SU-DHL-6 (cell line): ENCODE measurements at regions not wholly inside any gene's neighbourhood (a gene's known extent, or its start where the extent isn't known, plus 50 kb on each side); places are given as distances from the start of the nearest gene placed in this dataset.

Source experiments
- H2AFZ ChIP-seq: fragments of 200-600 bp; sonication (generic); 2 replicates; pipeline ENCODE4 v1.6.1; 2014; ENCODE audit warnings: low read depth, mild to moderate bottlenecking, moderate library complexity, mixed read lengths, antibody characterized with exemption, low read length; ENCODE audit not compliant: severe bottlenecking
- H3F3A ChIP-seq: fragments of 200-600 bp; shearing (Covaris generic); 2 replicates; pipeline ENCODE4 v1.6.0; 2016; ENCODE audit warnings: antibody characterized with exemption, mild to moderate bottlenecking; ENCODE audit not compliant: insufficient read depth
- H3K27ac ChIP-seq: fragments of 200-600 bp; sonication (generic); 2 replicates; pipeline ENCODE4 v1.5.1; 2016; ENCODE audit warnings: low read depth, mild to moderate bottlenecking, low read length, moderate library complexity, mixed read lengths
- H3K27me3 ChIP-seq: fragments of 200-600 bp; sonication (generic), shearing (Covaris generic); 2 replicates; pipeline ENCODE4 v1.6.0; 2014; ENCODE audit warnings: mild to moderate bottlenecking, low read length
- H3K36me3 ChIP-seq: fragments of 200-600 bp; sonication (generic); 2 replicates; pipeline ENCODE4 v1.6.1; 2014; ENCODE audit warnings: mild to moderate bottlenecking, low read length, mixed read lengths
- H3K4me2 ChIP-seq: fragments of 300-600, 200-600 bp; shearing (Covaris generic), sonication (generic); 2 replicates; pipeline ENCODE4 v1.6.0; 2014; ENCODE audit warnings: low read length, low read depth, mild to moderate bottlenecking; ENCODE audit not compliant: poor library complexity, severe bottlenecking
- H3K4me3 ChIP-seq: fragments of 200-600 bp; sonication (generic); 2 replicates; pipeline ENCODE4 v1.5.1; 2014; ENCODE audit warnings: antibody characterized with exemption, low read length, mild to moderate bottlenecking, mixed read lengths; ENCODE audit not compliant: insufficient read depth, poor library complexity, severe bottlenecking
- H3K79me2 ChIP-seq: fragments of 200-600 bp; sonication (generic); 2 replicates; pipeline ENCODE4 v1.6.1; 2014; ENCODE audit warnings: mild to moderate bottlenecking, low read length, moderate library complexity; ENCODE audit not compliant: insufficient read depth
- H3K9ac ChIP-seq: fragments of 200-600 bp; sonication (generic); 2 replicates; pipeline ENCODE4 v1.7.0; 2014; ENCODE audit warnings: mild to moderate bottlenecking, low read length
- H3K9me2 ChIP-seq: fragments of 200-600 bp; sonication (generic); replicated peaks from 2 replicates; pipeline ENCODE4 v1.6.1; 2014; ENCODE audit warnings: low read length; ENCODE audit not compliant: insufficient read depth
- H3K9me3 ChIP-seq: fragments of 200-600 bp; sonication (generic); 2 replicates; pipeline ENCODE4 v1.6.1; 2014; ENCODE audit warnings: low read length, mixed read lengths; ENCODE audit not compliant: insufficient read depth
- H4K20me1 ChIP-seq: fragments of 200-600 bp; sonication (generic); 2 replicates; pipeline ENCODE4 v1.6.1; 2014; ENCODE audit warnings: low read depth, mild to moderate bottlenecking, antibody characterized with exemption, low read length, moderate library complexity, mixed read lengths
- EZH2phosphoT487 ChIP-seq: fragments of 200-600 bp; sonication (generic), shearing (Covaris generic); conservative IDR thresholded peaks from 2 replicates; pipeline ENCODE4 v1.6.1; 2018; ENCODE audit warnings: mild to moderate bottlenecking, antibody characterized with exemption, low read length, moderate library complexity, mixed read lengths
- TF ChIP-seq, protein P1 (sequence below): fragments of 200-600 bp; sonication (generic); IDR thresholded peaks from one replicate; pipeline ENCODE4 v1.5.1; 2017; ENCODE audit warnings: antibody characterized with exemption, mild to moderate bottlenecking, low read length, moderate library complexity; ENCODE audit not compliant: insufficient read depth, poor library complexity, severe bottlenecking

DNA sequence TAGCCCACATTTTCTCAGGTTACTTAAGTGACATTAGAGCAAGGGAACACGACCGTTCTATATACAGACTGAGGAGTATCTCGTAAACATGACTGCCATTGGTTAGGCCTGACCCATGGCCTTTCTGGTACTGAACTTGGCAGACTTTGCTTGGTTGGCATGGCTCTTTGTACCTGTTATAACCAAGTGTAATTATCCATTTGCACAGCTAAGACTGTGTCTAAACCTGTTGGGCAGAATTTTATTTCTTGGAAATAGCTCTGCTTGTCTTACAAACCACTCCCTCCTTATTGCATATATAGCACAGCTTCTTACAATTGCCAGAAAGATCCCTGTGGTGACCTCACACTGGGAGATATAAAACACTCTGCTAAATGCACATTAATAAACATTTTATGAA lies 106.9 kb downstream of the P2RY1 start:
- Histone ChIP-seq H3K9ac (no peak overlapping the region), H3K4me2 (no peak overlapping the region), H3K27me3 (no peaks in the 10 kb centered on the region), H3K36me3 (no peaks in the 10 kb centered on the region), H3K4me3 (no peak overlapping the region), H2AFZ (no peak overlapping the region), H3K27ac (no peak overlapping the region), H3K9me3 (no peaks in the 10 kb centered on the region), H3K79me2 (no peaks in the 10 kb centered on the region), H3K9me2 (no peaks in the 10 kb centered on the region), H4K20me1 (no peaks in the 10 kb centered on the region), H3F3A (no peaks in the 10 kb centered on the region)
- TF ChIP-seq EZH2phosphoT487: no peak
- TF ChIP-seq, protein P1, sequence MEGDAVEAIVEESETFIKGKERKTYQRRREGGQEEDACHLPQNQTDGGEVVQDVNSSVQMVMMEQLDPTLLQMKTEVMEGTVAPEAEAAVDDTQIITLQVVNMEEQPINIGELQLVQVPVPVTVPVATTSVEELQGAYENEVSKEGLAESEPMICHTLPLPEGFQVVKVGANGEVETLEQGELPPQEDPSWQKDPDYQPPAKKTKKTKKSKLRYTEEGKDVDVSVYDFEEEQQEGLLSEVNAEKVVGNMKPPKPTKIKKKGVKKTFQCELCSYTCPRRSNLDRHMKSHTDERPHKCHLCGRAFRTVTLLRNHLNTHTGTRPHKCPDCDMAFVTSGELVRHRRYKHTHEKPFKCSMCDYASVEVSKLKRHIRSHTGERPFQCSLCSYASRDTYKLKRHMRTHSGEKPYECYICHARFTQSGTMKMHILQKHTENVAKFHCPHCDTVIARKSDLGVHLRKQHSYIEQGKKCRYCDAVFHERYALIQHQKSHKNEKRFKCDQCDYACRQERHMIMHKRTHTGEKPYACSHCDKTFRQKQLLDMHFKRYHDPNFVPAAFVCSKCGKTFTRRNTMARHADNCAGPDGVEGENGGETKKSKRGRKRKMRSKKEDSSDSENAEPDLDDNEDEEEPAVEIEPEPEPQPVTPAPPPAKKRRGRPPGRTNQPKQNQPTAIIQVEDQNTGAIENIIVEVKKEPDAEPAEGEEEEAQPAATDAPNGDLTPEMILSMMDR: no peak

DNA sequence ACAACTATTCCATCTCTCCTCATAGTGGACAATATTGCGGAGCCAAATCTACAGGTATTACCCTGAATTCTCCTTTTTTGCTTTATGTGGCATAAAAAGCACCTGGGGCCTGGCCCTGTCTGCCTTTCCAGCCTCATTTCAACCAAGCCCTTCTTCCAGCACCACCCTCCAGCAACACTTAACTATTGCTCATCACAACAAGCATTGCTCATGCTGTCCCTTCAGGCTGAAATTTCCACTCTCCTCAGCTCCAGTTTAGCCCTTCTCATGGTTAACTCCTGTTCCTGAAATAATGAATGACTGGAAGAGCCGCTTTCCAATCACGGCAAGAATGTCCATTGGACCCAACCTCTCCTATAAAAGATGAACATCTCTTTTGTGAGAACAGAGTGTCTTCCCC lies 107.4 kb downstream of the P2RY1 start:
- no peaks in the 10 kb centered on the region for H3K79me2 ChIP-seq
- no peaks in the 10 kb centered on the region for H3K9me2 ChIP-seq
- no peak overlapping the region for H3K4me3 ChIP-seq
- H3K36me3 ChIP-seq: no peaks in the 10 kb centered on the region
- H3K4me2 ChIP-seq: no peak overlapping the region
- H4K20me1 ChIP-seq: no peaks in the 10 kb centered on the region
- H3K9ac ChIP-seq: no peak overlapping the region
- no peaks in the 10 kb centered on the region for H3K27me3 ChIP-seq
- no peaks in the 10 kb centered on the region for H3K9me3 ChIP-seq
- no peaks in the 10 kb centered on the region for H3F3A ChIP-seq
- H3K27ac ChIP-seq: no peak overlapping the region
- no peak overlapping the region for H2AFZ ChIP-seq
- TF ChIP-seq EZH2phosphoT487: no peak
- TF ChIP-seq, protein P1: no peak

DNA sequence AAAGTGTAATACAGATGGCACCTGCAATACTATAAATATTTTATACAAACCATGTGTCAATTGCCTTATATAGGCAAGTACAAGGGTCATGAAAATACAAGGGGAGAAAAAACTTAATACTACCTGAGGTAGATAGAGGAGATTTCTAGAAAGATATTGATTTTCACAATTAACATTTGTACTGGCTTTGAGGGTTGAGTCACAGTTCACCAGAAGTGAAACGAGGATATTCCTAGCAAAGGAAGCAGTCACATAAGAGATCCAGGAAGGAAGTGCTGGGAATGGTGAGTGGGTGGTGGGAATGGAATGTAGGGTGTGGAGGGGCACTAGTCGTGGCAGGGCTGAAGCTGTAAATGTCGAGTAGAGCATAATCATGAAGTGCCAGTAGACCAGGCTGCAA lies 108.7 kb downstream of the P2RY1 start:
- H3K9me2 ChIP-seq: no peaks in the 10 kb centered on the region
- no peak overlapping the region for H3K4me3 ChIP-seq
- H3K27me3 ChIP-seq: no peaks in the 10 kb centered on the region
- no peak for TF ChIP-seq EZH2phosphoT487
- TF ChIP-seq, protein P1: no peak
- no peak overlapping the region for H3K4me2 ChIP-seq
- H3K36me3 ChIP-seq: no peaks in the 10 kb centered on the region
- H4K20me1 ChIP-seq: no peaks in the 10 kb centered on the region
- H3F3A ChIP-seq: no peaks in the 10 kb centered on the region
- no peaks in the 10 kb centered on the region for H3K79me2 ChIP-seq
- no peak overlapping the region for H2AFZ ChIP-seq
- H3K9me3 ChIP-seq: no peaks in the 10 kb centered on the region
- H3K27ac ChIP-seq: no peak overlapping the region
- no peak overlapping the region for H3K9ac ChIP-seq

DNA sequence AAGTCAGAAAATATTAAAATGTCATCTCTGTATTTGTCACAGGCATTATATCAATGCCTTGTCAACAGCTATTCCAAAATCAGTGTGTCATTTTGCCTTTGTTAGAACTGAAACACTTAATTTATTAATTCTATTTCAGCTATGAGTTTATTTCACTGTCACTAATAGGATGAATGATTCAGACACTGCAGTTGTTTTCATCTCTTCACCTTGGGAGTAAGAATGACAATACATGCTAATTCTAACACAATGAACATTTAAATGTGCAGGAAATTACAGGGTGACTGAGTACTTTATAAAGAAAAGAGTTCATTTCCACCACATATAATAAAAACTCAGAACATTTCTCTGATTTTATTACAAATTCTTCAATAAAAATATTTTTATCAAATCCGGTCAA lies 109.7 kb downstream of the P2RY1 start:
- Histone ChIP-seq H3K9ac (no peak overlapping the region), H4K20me1 (no peaks in the 10 kb centered on the region), H3K9me3 (no peaks in the 10 kb centered on the region), H3K36me3 (no peaks in the 10 kb centered on the region), H3K27me3 (no peaks in the 10 kb centered on the region), H3K79me2 (no peaks in the 10 kb centered on the region), H3K4me2 (no peak overlapping the region), H2AFZ (no peak overlapping the region), H3F3A (no peaks in the 10 kb centered on the region), H3K4me3 (no peak overlapping the region), H3K27ac (no peak overlapping the region), H3K9me2 (no peaks in the 10 kb centered on the region)
- no peak for TF ChIP-seq EZH2phosphoT487
- TF ChIP-seq, protein P1: no peak
